HPDE6-E6E7 (cell line): ENCODE measurements at regions not wholly inside any gene's neighbourhood (a gene's known extent, or its start where the extent isn't known, plus 50 kb on each side); places are given as distances from the start of the nearest gene placed in this dataset.

Source experiments
- DNase-seq: peaks from one replicate; pipeline ENCODE4 v3.0.0; 2011; ENCODE audit warnings: missing footprints; ENCODE audit errors: extremely low spot score

DNA sequence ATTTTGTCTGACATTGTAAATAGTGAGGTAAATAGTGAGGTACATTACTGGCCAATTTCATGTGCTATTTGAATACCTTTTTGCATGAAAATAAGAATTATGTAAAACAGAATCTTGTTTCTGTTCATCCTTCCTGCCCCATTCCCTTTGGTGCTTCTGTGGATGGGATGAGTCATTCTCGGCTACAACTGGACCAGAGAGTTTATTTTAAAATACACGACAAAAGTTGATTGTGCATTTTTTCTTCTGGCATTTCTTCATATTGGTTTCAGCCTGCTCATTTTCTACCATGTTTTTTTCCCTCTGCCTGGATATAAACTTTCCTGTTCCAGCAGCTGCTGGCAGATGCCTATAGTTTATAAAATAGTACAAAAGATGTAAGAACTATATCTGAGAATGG is 107.5 kb downstream of the CYSLTR2 start:
- no peak for DNase-seq

DNA sequence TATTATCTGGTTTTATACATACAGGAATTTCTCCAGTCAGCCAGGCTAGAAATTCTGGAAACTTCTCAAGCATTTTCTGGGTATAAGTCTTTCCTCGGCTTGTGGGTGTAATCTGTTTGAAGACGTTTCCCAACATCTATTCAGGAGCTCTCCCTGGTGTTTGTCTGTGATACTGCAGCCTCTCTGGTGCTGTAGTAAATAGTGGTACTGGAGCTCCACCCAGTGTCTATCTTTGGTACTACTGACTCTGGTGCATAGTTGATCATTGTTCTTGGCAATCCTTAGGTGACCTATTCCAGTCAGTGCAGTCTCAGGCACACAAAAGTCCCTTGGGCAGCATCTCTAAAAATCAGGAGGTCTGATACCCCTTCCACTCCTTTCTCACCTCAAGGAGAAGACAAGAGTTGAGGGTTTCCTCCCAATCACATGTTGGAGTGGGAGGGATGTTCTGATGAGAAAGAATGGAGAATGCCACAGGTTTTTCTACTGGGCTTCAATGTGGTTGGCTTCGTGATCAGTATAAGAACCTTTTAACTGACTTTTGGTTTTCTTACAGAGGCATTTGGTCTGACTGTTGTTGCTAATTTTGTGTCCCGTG is 115.5 kb downstream of the CYSLTR2 start:
- DNase-seq = peak; percentile 11

DNA sequence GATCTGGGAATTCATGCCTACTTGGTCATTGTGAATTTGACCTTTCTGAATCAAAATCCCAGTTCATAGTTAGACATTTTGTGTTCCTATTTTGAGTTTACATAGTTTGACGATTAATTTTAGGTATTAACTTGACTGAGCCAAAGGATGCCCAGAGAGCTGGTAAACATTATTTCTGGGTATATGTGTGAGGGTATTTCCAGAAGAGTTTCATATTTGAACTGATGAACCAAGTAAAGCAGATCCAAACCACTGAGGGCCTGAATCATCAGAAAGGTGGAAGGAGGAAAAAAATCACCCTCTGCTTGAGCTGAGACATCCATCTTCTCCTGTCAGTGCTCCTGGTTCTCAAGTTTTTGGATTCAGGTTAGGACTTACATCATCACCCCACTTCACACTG is 116.6 kb downstream of the CYSLTR2 start:
- DNase-seq = no peak

DNA sequence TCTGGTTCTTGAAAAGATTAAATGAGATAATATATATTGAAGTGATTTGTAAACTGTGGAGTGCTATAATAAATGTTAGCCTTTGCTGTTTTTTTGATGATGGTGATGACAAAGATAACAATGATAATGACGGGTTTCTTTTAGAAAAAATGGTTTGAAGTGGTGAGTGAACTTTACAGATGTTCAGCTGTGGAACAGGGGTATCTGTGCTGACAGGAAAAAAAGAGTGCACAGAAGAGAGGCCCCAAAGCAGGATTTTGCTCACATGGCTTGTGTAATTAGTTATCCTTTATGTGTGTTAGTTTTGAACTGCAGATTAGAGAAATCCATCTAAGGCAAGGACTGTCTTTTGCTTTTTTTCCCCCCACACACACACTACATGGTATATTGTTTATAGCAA is 119.2 kb downstream of the CYSLTR2 start:
- DNase-seq = no peak

GRCh38 chr13:48773531-48774275 is 120.0 kb downstream of the CYSLTR2 start:
- no peak for DNase-seq

DNA sequence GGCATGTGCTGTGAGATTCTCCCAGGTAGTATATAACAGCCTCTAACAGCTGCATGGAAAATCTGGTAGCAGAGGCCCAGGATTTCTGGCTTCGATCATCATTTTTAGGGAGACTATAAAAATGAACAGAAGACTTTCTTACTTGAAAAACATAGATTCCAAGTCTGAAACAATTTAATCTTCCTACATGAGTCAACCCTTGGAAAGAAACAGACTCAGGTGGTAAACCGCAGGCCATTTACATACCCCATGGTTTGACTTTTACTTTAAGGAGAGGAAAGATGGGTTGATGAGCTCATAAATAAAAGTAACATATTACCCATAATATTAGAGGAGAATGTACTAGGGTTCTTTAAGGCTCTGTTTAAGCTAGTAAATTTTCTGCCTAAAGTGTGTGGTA is 121.6 kb downstream of the CYSLTR2 start:
- DNase-seq = no peak

GRCh38 chr13:48775804-48776203 is 122.1 kb downstream of the CYSLTR2 start:
- DNase-seq = no peak

DNA sequence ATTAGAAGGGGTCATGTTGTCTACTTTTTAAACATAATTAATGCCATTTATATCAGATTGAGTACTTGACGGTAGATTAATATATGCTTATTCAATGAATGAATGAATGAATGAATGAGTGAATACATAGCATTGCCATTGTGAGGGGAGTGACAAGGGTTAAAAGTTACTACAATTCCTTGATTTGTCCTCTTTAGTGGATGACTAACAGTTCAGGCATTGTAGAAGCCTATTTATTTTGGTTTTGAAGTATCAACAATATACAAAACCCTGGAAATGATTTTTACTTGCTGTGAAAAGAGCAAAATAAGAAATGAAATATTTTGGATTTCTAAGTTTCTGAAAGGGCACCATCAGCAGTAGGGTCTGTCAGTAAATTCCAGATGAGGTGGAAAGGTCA is 122.7 kb downstream of the CYSLTR2 start:
- DNase-seq = no peak

DNA sequence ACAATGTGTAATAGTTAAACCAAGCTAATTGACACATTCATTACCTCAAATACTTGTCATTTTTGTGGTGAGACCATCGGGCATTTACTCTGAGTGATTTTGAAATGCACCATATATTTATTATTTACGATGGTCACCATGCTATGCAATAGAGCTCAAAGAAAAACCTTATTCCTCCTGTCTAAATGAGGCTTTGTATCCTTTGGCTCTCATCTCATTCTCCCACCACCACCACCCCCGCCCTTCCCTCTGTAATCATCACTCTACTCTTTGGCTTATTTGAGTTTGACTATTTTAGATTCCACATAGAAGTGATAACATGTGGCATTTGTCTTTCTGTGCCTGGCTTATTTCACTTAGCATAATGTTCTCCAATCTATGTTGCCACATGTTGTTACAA is 124.9 kb downstream of the CYSLTR2 start:
- no peak for DNase-seq

GRCh38 chr13:48780713-48781341 is 127.1 kb downstream of the CYSLTR2 start:
- no peak for DNase-seq

- no peak for DNase-seq
Measured at GRCh38 chr13:48782429-48782840, 128.7 kb downstream of the CYSLTR2 start.

DNA sequence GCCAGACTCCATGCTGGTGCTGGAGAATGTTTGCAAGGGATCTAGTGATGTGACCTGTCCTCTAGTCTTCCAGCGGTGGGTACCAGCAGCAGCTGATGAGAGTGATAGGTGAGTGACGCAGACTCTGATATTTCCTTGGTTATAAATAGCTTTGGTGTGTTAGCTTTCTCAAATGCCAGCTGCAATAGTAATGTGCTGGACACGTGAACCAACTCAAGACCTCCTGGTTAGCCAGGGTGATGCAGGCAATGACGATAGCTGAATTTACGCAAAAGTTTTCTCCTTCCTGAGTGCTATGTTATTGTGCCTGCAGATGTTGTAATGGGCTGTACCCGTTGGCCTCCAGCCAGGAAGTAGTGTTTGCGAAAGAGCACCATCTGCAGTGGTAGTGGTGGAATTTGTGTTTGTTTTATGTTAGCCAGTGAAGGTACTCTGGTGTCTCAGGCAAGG is 129.5 kb downstream of the CYSLTR2 start:
- no peak for DNase-seq

DNA sequence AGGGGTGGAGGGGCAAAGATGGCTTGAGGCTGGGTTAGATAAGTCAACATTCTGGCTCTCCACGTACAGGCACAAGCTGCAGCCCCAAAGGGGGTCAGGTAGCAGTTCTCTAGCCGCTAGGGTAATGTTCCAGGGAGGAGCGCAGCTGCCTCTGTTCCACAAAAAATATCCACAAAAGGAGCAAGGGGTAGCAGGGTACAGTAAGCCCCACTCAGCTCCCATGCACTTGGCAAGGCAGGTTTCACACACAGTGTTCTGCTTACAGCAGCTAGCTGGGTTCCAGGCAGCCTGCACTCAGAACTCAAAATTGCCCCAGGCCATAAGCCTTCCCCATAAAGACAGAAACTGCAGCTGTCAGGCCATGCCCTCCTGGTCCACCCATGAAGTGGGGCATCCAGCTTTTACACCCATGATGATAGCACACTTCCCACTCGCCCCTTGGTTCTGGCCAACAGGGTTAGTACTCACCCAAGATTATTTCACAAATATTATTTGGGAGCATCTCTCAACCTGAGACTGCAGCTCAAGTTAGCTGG is 130.0 kb downstream of the CYSLTR2 start:
- DNase-seq = no peak

DNA sequence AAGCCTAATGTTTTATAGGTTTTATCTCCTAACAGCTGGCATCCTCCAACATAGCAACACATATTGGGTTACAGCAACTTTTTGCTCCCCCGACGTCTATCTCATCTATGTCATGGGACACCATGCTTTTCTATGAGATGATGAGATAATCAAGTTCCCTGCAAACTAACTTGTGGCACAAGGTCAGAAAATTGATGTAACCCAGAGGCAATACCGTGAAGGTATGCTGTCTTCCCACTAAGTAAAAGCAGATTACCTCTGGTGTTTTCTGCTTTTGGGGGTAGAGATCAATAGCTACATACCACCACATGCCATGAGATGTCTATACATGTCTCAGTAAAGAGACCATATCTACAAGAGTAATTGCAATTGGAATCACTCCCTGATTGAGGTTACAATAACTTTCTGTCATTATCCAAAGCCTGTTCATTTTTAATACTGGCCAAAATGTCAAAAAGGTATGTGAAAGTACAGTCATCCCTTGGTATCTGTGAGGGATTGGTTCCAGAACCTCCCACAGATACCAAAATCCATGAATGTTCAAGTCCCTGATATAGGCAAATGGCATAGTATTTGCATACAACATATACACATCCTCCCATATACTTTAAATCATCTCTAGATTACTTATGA is 131.3 kb downstream of the CYSLTR2 start:
- DNase-seq = no peak

DNA sequence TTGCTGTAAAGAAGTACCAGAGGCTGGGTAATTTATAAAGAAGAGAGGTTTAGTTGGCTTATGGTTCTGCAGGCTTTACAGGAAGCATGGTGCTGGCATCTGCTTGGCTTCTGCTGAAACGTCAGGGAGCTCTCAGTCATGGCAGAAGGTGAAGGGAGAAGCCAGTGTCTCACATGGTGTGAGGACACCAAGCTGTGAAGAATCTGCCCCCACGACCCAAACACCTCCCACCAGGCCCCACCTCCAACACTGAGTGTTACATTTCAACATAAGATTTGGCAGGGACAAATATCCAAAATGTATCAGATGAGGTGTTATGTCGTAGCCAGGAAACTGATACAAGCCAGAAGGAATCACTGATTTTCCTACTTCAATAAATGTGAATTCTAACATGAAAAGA is 136.5 kb downstream of the CYSLTR2 start:
- no peak for DNase-seq

DNA sequence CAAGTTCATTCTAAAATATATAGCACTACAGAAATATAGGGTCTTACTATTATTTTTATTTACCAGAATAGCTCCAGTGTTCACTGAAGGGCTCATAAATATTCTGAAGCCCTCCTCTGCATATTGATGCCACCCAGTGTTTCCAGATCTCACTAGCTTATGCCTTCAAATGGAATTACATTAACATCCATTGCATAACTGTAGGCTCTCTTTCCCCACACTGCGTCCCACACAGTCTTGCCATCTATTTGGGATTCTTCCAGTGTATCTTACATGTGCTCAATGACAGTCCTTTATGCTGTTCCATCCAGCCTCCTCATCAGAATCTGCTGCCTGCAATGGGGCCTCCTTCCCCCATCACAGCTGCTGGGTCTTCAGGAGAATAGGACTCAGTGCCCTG is 137.2 kb downstream of the CYSLTR2 start:
- DNase-seq = no peak

GRCh38 chr13:48797127-48797526 is 143.4 kb downstream of the CYSLTR2 start:
- no peak for DNase-seq

- no peak for DNase-seq
Measured at GRCh38 chr13:48797761-48798160, 144.0 kb downstream of the CYSLTR2 start.

- DNase-seq = no peak
Measured at GRCh38 chr13:48798180-48798579, 144.5 kb downstream of the CYSLTR2 start.

DNA sequence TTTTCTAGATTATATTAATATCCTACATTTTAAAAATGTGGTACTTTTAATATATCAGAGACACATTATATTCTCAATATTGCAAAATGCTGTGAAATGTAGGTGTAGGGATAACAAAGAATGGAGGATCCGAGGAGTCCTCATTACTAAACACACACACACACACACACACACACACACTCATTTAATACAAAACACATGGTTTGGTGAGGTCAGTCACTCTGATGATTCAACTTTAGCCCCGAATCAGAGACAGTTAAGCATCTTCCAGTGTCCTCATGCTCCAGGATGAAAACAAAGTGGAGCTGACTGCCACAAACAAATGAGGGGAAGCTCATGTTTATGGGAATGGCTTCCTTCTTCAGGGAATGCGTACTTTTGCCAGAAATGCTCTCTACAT is 147.5 kb downstream of the CYSLTR2 start:
- no peak for DNase-seq

DNA sequence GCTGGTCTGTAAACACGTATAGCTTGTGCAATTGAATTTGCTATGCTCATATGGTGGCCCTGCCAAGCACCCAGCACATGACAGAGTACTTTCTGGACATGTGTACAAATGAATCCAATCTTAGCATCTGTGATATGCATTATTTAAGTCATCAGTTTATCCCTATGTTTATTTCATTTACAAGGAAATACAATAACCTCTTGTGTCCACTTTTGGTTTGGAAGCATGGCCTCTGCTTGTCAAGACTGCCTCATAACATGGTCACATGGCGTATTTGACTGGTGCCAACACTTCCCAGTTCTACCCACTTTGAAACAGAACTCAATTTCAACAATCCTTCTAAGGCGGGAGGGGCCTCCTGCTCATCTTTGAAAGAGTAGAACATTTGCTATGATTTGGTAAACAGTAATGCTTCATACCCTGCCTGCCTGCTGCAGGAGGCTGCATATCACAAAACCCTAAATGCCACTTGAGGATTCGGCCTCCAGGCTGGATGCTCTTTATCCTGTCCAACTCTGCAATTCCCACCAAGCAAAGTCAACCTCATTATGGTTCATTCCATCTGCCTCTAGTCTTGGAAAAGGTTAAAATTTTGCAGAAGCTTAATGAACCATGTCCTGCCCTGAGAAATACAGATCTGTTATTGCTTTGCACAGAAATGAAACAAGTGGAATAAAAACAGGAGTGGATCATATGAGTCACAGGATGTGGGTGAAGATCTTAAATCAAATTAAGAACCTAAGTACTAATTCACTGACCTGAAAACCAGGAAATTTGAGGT is 151.3 kb downstream of the CYSLTR2 start:
- DNase-seq = no peak

DNA sequence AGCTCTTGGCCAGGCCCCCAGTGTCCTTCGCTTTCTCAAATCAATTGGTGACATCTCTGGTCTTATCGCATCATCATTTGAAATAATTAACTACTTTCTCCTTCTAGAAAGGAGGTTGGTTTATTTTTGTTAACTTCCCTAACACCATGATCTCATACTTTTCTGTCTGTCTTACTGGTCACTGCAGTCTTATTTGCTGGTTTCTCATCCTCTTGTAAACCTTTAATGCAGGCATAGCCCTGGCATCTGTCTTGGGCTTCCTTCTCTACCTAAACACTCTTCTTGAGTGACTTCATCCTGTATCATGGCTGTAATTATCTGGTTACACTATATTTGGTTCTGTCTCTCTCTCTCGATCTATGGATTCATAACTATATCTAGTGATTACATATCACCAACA is 152.8 kb downstream of the CYSLTR2 start:
- DNase-seq = no peak
